ENCODE measurements at regions not wholly inside any gene's neighbourhood (a gene's known extent, or its start where the extent isn't known, plus 50 kb on each side); places are given as distances from the start of the nearest gene placed in this dataset.

DNA sequence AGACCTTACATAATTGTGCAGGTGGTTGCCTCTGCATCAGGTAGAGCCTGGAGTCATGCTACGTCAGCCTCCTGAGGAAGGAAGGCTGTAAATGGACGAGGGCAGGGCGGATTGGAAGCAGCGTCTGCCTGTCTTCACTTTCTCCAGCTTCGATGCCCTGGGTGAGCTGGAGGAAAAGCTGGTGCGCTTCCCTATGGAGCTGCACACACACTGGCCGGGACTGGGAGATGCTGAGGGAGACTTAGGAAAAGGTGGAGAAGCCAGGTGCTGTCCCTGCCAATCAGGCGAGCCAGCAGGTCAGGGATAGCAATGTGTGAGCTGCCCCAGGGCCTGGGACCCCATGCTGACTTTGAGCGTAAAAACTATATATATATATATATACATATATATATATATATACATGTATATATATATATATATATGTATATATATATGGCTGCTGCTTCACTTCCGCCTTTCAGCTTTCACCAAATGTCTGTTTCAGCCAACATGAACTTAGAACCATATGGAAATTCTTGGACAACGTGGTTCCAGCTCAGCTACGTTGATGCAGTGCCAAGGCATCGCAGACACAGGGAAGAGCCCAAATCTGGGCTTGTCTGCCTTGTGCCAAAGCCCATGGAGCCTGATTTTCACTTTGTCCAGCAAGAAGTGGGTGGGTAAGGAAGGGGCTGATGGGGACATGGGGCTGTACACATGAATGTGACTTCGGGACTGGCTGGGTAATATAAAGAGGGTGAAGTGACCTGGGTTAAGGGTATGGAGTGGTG lies 71.5 kb upstream of the NKD1 start:
- Histone ChIP-seq H3K36me3 (no peaks in the 10 kb centered on the region), H3K27me3 (no peaks in the 10 kb centered on the region), H3K4me1 (peaks cover 8% of the 10 kb centered on the region; the same call in 1 of the 2 replicates), H3K4me3 (no peak overlapping the region), H3K27ac (no peak overlapping the region), H3K9me3 (replicated peaks) (no peaks in the 10 kb centered on the region)
- DNase-seq = no peak

GRCh38 chr16:50475170-50475569 lies 73.0 kb upstream of the NKD1 start:
- no peaks in the 10 kb centered on the region for H3K27me3 ChIP-seq
- H3K4me1 ChIP-seq = peaks cover 8% of the 10 kb centered on the region; the same call in 1 of the 2 replicates
- H3K36me3 ChIP-seq = no peaks in the 10 kb centered on the region
- H3K4me3 ChIP-seq = no peak overlapping the region
- H3K9me3 ChIP-seq (replicated peaks) = peaks cover 4% of the 10 kb centered on the region; the same call in 1 of the 2 replicates
- no peak overlapping the region for H3K27ac ChIP-seq
- no peak for DNase-seq

DNA sequence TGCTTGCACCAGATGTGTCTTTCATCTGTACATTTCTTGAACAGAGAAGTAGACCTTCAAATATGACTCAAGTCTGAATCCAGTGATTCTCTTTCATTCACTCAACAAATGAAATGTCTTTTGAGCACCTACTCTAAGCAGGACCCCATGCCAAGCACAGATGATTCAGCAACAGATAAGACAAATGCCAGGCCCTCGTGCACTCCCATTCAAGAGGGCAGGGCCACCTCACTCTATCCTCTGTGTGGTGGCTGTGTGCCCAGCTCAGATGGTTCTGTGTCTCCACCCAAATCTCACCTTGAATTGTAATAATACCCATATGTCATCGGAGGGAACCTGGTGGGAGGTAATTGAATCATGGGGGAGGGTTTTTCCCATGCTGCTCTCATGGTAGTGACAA lies 74.1 kb upstream of the NKD1 start:
- Histone ChIP-seq H3K9me3 (replicated peaks) (peaks cover 4% of the 10 kb centered on the region; the same call in 1 of the 2 replicates), H3K36me3 (no peaks in the 10 kb centered on the region), H3K4me3 (no peak overlapping the region), H3K4me1 (peaks cover 8% of the 10 kb centered on the region; the same call in 1 of the 2 replicates), H3K27ac (no peak overlapping the region), H3K27me3 (no peaks in the 10 kb centered on the region)
- DNase-seq = no peak

DNA sequence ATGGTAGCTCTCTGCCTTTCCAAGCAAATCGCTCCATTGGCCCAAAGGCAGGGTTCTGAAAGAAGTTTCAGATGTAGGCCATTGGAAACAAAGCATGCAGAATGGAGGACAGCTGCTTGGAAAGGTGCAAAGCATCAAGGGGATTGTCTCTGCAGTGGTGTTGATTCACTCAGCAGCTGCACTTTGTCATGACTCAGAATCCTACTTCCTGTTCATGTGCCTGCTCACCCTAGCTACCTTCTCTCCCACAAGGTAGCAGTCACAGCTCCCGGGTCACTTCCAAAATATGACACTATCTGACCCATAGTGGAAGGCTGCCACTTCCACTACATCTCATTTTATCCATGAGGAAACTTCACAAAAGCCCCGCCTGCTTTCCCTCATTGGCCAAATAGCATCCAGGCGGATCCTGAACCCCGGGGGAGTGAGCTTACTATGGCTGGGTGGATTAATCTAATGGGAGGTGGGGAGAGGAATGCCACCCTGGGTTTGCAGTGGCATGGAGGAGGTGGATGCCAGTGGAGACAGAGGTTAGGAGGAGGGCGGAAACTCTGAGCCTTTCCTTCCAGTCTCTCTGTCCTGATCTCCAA lies 74.7 kb upstream of the NKD1 start:
- Histone ChIP-seq H3K4me1 (peaks cover 8% of the 10 kb centered on the region; the same call in 1 of the 2 replicates), H3K36me3 (no peaks in the 10 kb centered on the region), H3K27me3 (no peaks in the 10 kb centered on the region), H3K9me3 (replicated peaks) (peaks cover 4% of the 10 kb centered on the region; the same call in 1 of the 2 replicates), H3K4me3 (no peak overlapping the region), H3K27ac (no peak overlapping the region)
- peak; percentile 13 to 19 for DNase-seq

DNA sequence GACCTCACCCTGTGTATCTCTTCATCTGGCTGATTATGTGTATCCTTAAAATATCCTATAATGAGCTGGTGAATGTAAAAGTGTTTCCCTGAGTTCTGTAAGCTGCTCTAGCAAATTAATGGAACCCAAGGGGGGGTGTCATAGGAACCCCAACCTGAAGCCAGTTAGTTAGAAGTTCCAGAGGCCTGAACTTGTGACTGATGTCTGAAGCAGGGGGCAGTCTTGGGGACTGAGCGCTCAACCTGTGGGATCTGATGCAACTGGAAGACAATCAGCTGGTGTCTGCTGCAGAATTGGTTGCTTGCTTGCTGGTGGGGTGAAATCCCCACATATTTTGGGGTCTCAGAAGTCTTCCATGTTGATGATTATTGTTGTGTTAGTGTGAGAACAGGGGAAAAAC lies 75.7 kb upstream of the NKD1 start:
- no peak overlapping the region for H3K4me3 ChIP-seq
- no peaks in the 10 kb centered on the region for H3K27me3 ChIP-seq
- peaks cover 4% of the 10 kb centered on the region; the same call in 1 of the 2 replicates for H3K9me3 ChIP-seq (replicated peaks)
- peaks cover 8% of the 10 kb centered on the region; the same call in 1 of the 2 replicates for H3K4me1 ChIP-seq
- no peak overlapping the region for H3K27ac ChIP-seq
- no peak for DNase-seq
- H3K36me3 ChIP-seq = no peaks in the 10 kb centered on the region

GRCh38 chr16:50470687-50471086 lies 77.5 kb upstream of the NKD1 start:
- DNase-seq = no peak
- no peaks in the 10 kb centered on the region for H3K36me3 ChIP-seq
- peaks cover 4% of the 10 kb centered on the region; the same call in 1 of the 2 replicates for H3K9me3 ChIP-seq (replicated peaks)
- no peak overlapping the region for H3K27ac ChIP-seq
- peaks cover 8% of the 10 kb centered on the region; the same call in 1 of the 2 replicates for H3K4me1 ChIP-seq
- H3K27me3 ChIP-seq = no peaks in the 10 kb centered on the region
- no peak overlapping the region for H3K4me3 ChIP-seq

DNA sequence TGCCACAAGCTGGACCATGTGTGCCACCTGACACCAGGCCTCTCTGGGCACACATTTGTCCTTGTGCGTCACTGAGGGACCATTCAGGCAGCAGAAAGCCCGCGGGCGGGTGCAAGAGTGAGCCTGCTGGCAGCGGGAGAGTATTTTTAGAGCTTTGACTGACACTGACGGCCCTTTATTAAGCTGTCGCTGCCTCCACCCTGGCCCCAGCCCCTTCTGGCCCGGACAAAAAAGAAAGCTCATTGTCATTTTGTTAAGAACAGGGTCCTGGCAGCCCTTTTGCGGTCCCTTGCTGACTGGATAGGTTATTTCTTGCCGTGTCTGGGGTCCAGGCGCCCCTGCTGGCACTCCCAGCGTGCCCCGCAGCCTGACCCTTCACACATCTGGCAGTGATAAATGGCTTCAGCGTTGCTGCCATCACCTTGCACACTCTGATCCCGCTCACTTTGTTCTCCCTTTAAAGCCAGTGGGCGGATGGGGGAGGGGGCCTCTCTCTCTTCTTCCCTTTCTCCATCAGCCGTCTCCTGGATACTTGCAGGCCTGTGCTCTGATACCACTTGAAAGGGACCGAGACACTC lies 78.4 kb upstream of the NKD1 start:
- H3K4me1 ChIP-seq = peaks cover 8% of the 10 kb centered on the region; the same call in 1 of the 2 replicates
- H3K9me3 ChIP-seq (replicated peaks) = peaks cover 4% of the 10 kb centered on the region; the same call in 1 of the 2 replicates
- H3K27ac ChIP-seq = no peak overlapping the region
- H3K36me3 ChIP-seq = no peaks in the 10 kb centered on the region
- no peaks in the 10 kb centered on the region for H3K27me3 ChIP-seq
- H3K4me3 ChIP-seq = no peak overlapping the region
- DNase-seq = no peak

GRCh38 chr16:50469121-50469743 lies 79.0 kb upstream of the NKD1 start:
- Histone ChIP-seq H3K9me3 (replicated peaks) (peaks cover 4% of the 10 kb centered on the region; the same call in 1 of the 2 replicates), H3K27me3 (no peaks in the 10 kb centered on the region), H3K27ac (no peak overlapping the region), H3K36me3 (no peaks in the 10 kb centered on the region), H3K4me3 (no peak overlapping the region), H3K4me1 (peaks cover 8% of the 10 kb centered on the region; the same call in 1 of the 2 replicates)
- no peak for DNase-seq

DNA sequence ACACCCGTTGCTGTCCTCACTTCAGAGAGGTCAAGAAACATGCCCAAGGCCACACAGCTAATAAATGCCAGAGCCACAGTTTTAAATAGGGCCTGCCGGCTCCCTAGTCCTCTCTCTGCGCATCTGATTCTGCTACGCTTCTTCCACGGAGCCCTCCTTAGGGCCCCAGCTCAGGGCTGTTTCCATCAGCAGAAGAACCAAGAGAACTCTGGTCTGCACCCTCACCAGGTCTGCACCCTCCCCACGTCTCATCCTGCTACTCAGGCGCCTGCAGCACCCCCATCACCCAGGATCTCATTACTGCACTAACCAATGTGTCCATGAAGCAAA lies 79.5 kb upstream of the NKD1 start:
- no peak for DNase-seq
- Histone ChIP-seq H3K27ac (no peak overlapping the region), H3K36me3 (no peaks in the 10 kb centered on the region), H3K27me3 (no peaks in the 10 kb centered on the region), H3K4me3 (no peak overlapping the region), H3K4me1 (peaks cover 8% of the 10 kb centered on the region; the same call in 1 of the 2 replicates), H3K9me3 (replicated peaks) (peaks cover 4% of the 10 kb centered on the region; the same call in 1 of the 2 replicates)

DNA sequence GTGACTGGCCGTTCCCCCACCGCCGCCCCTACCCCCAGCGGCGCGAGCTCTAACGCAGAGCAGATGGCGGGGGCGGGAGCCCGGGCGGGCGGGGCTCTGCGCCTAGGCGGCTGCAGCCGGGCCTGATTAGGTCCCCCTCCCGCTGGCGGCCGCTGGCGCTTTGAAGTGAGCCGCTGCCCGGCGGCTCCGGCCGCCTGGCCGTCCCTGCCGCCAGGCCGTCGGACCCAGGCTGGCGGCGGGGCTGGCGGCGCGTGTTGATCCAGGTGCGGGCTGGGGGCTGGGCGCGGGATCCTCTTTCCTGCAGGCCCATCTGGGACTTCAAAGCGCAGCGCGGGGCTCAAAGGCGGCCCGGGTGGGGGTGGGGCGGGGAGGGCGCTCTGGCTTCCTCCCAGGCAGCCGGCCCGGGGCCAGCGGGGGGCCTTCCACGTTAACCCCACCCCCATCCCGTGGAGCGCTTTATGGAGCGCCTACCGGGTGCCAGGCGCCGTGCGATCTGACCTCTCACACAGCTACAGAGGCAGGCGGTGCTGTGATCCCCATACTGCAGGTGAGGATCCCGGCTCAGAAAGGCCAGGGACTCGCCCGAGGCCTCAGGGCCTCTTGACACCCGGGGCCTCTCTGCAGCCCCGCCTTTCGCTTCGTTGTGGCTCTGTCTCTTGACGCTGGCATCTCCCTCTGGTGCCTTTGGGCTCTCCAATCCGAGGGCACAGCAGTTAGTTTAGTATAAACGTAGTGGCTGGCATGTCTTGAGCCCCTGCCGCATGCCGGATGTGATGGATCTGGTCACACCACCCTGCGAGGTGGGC lies 80.0 kb upstream of the NKD1 start:
- DNase-seq = no peak
- Histone ChIP-seq H3K27me3 (no peaks in the 10 kb centered on the region), H3K4me1 (peaks cover 3% of the 10 kb centered on the region; the same call in 1 of the 2 replicates), H3K36me3 (no peaks in the 10 kb centered on the region), H3K4me3 (no peak overlapping the region), H3K9me3 (replicated peaks) (peaks cover 4% of the 10 kb centered on the region; the same call in 1 of the 2 replicates), H3K27ac (no peak overlapping the region)

DNA sequence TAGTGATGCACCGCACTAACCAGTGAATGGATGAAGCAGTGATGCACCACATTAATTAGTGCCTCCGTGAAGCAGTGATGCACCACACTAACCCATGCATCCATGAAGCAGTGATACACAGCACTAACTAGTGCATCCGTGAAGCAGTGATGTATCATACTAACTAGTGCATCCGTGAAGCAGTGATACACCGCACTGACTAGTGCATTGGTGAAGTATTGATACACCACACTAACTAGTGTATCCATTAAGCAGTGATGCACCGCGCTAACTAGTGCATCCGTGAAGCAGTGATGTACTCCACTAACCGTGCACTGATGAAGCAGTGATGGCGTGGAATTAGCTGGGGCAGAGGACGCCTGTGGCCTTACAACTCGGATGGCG lies 80.6 kb upstream of the NKD1 start:
- H3K4me1 ChIP-seq = no peaks in the 10 kb centered on the region
- DNase-seq = no peak
- H3K27ac ChIP-seq = no peak overlapping the region
- H3K27me3 ChIP-seq = no peaks in the 10 kb centered on the region
- H3K36me3 ChIP-seq = no peaks in the 10 kb centered on the region
- no peak overlapping the region for H3K4me3 ChIP-seq
- H3K9me3 ChIP-seq (replicated peaks) = peaks cover 4% of the 10 kb centered on the region; the same call in 1 of the 2 replicates

DNA sequence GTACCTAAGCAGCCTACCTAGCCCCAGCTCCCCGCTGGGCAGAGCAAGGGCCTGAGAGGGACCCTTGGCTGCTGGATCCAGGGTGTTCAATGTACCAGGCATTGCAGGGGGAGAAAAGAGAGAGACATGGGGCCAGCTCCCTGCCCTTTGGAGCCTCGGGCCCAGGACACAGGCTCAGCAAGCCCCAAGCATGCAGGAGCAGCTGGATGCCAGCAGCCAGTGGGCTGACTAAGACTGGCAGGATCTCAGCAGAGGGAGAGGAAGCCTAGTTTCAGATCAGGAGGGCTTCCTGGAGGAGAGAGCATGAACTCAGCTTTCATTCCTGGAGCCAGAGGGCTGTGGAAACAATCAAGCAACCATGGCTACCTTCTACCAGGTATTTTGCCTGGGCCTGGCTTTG lies 82.0 kb upstream of the NKD1 start:
- peaks cover 13% of the 10 kb centered on the region for H3K27me3 ChIP-seq
- H3K36me3 ChIP-seq = no peaks in the 10 kb centered on the region
- H3K27ac ChIP-seq = no peak overlapping the region
- no peaks in the 10 kb centered on the region for H3K4me1 ChIP-seq
- peaks cover 4% of the 10 kb centered on the region; the same call in 1 of the 2 replicates for H3K9me3 ChIP-seq (replicated peaks)
- DNase-seq = no peak
- no peak overlapping the region for H3K4me3 ChIP-seq

GRCh38 chr16:50464325-50465290 lies 83.6 kb upstream of the NKD1 start:
- Histone ChIP-seq H3K4me1 (no peaks in the 10 kb centered on the region), H3K27ac (no peak overlapping the region), H3K36me3 (no peaks in the 10 kb centered on the region), H3K9me3 (replicated peaks) (no peaks in the 10 kb centered on the region), H3K4me3 (no peak overlapping the region), H3K27me3 (peaks cover 22% of the 10 kb centered on the region)
- no peak for DNase-seq

Data from SJCRH30 (cell line).